ENCODE measurements at regions not wholly inside any gene's neighbourhood (a gene's known extent, or its start where the extent isn't known, plus 50 kb on each side); places are given as distances from the start of the nearest gene placed in this dataset.

GRCh38 chr4:38366456-38366855, 297.5 kb upstream of the KLF3 start:
- H3K9me3 Mint-ChIP-seq (ENCODE audit: unreplicated experiment), result no peaks in the 10 kb centered on the region
- no peak overlapping the region for H3K27ac Mint-ChIP-seq (ENCODE audit: unreplicated experiment)
- no peaks in the 10 kb centered on the region for H3K36me3 Mint-ChIP-seq (ENCODE audit: low read depth, unreplicated experiment)
- no peaks in the 10 kb centered on the region for H3K4me1 Mint-ChIP-seq (ENCODE audit: unreplicated experiment)
- H3K27me3 Mint-ChIP-seq (ENCODE audit: unreplicated experiment), result peaks cover 4% of the 10 kb centered on the region
- DNase-seq (ENCODE audit: low spot score), result no peak
- H3K4me3 Mint-ChIP-seq (ENCODE audit: unreplicated experiment), result no peak overlapping the region
- TF ChIP-seq CTCF (IDR thresholded peaks at IDR 0.05; ENCODE audit: unreplicated experiment), result no peak

GRCh38 chr4:38366997-38367396, 297.0 kb upstream of the KLF3 start:
- no peak for TF ChIP-seq CTCF (IDR thresholded peaks at IDR 0.05; ENCODE audit: unreplicated experiment)
- Mint-ChIP-seq H3K36me3 (ENCODE audit: low read depth, unreplicated experiment) (no peaks in the 10 kb centered on the region), H3K27me3 (ENCODE audit: unreplicated experiment) (peaks cover 4% of the 10 kb centered on the region), H3K27ac (ENCODE audit: unreplicated experiment) (no peak overlapping the region), H3K4me1 (ENCODE audit: unreplicated experiment) (peaks cover 3% of the 10 kb centered on the region), H3K4me3 (ENCODE audit: unreplicated experiment) (no peak overlapping the region), H3K9me3 (ENCODE audit: unreplicated experiment) (no peaks in the 10 kb centered on the region)
- no peak for DNase-seq (ENCODE audit: low spot score)

- peaks cover 4% of the 10 kb centered on the region for H3K27me3 Mint-ChIP-seq (ENCODE audit: unreplicated experiment)
- TF ChIP-seq CTCF (IDR thresholded peaks at IDR 0.05; ENCODE audit: unreplicated experiment), result no peak
- H3K4me3 Mint-ChIP-seq (ENCODE audit: unreplicated experiment), result no peak overlapping the region
- no peaks in the 10 kb centered on the region for H3K36me3 Mint-ChIP-seq (ENCODE audit: low read depth, unreplicated experiment)
- H3K9me3 Mint-ChIP-seq (ENCODE audit: unreplicated experiment), result no peaks in the 10 kb centered on the region
- no peak overlapping the region for H3K27ac Mint-ChIP-seq (ENCODE audit: unreplicated experiment)
- DNase-seq (ENCODE audit: low spot score), result no peak
- H3K4me1 Mint-ChIP-seq (ENCODE audit: unreplicated experiment), result peaks cover 6% of the 10 kb centered on the region
Observed at GRCh38 chr4:38367642-38368174, 296.3 kb upstream of the KLF3 start.

- no peak for DNase-seq (ENCODE audit: low spot score)
- Mint-ChIP-seq H3K9me3 (ENCODE audit: unreplicated experiment) (no peaks in the 10 kb centered on the region), H3K4me1 (ENCODE audit: unreplicated experiment) (peaks cover 10% of the 10 kb centered on the region), H3K27me3 (ENCODE audit: unreplicated experiment) (peaks cover 4% of the 10 kb centered on the region), H3K36me3 (ENCODE audit: low read depth, unreplicated experiment) (no peaks in the 10 kb centered on the region), H3K4me3 (ENCODE audit: unreplicated experiment) (no peak overlapping the region), H3K27ac (ENCODE audit: unreplicated experiment) (no peak overlapping the region)
- TF ChIP-seq CTCF (IDR thresholded peaks at IDR 0.05; ENCODE audit: unreplicated experiment), result no peak
Observed at GRCh38 chr4:38368613-38369012, 295.4 kb upstream of the KLF3 start.

- Mint-ChIP-seq H3K27me3 (ENCODE audit: unreplicated experiment) (peaks cover 4% of the 10 kb centered on the region), H3K9me3 (ENCODE audit: unreplicated experiment) (no peaks in the 10 kb centered on the region), H3K4me1 (ENCODE audit: unreplicated experiment) (peaks cover 14% of the 10 kb centered on the region), H3K27ac (ENCODE audit: unreplicated experiment) (no peak overlapping the region), H3K36me3 (ENCODE audit: low read depth, unreplicated experiment) (no peaks in the 10 kb centered on the region), H3K4me3 (ENCODE audit: unreplicated experiment) (no peak overlapping the region)
- DNase-seq (ENCODE audit: low spot score), result no peak
- TF ChIP-seq CTCF (IDR thresholded peaks at IDR 0.05; ENCODE audit: unreplicated experiment), result no peak
Observed at GRCh38 chr4:38371391-38371851, 292.6 kb upstream of the KLF3 start.
